IgD-negative memory B cell (primary cell): ENCODE measurements at regions not wholly inside any gene's neighbourhood (a gene's known extent, or its start where the extent isn't known, plus 50 kb on each side); places are given as distances from the start of the nearest gene placed in this dataset.

Source experiments
- H3K27ac Mint-ChIP-seq, 3 donors: one replicate each; pipeline ENCODE4 v1.8.0; 2020 to 2022; ENCODE audit warnings: mild to moderate bottlenecking in 3 of 3, mixed read lengths in 3 of 3, moderate library complexity in 1 of 3
- H3K27me3 Mint-ChIP-seq: one replicate; pipeline ENCODE4 v1.8.0; 2021; ENCODE audit warnings: mixed read lengths
- H3K36me3 Mint-ChIP-seq: one replicate; pipeline ENCODE4 v1.8.0; 2020; ENCODE audit warnings: mild to moderate bottlenecking, mixed read lengths
- H3K4me1 Mint-ChIP-seq, 3 donors: one replicate each; pipeline ENCODE4 v1.8.0; 2020 to 2022; ENCODE audit warnings: mixed read lengths in 3 of 3, mild to moderate bottlenecking in 1 of 3
- H3K4me3 Mint-ChIP-seq, 4 donors: one replicate each; pipeline ENCODE4 v1.8.0; 2020 to 2022; ENCODE audit warnings: mild to moderate bottlenecking in 4 of 4, mixed read lengths in 4 of 4, moderate library complexity in 3 of 4
- H3K9me3 Mint-ChIP-seq, 3 donors: one replicate each; pipeline ENCODE4 v1.8.0; 2020 to 2021; ENCODE audit warnings: mixed read lengths in 3 of 3, mild to moderate bottlenecking in 1 of 3

GRCh38 chr4:121477480-121477879, 96.7 kb upstream of the QRFPR start:
- H3K27ac Mint-ChIP-seq = no peak overlapping the region
- H3K36me3 Mint-ChIP-seq = no peaks in the 10 kb centered on the region
- no peak overlapping the region for H3K4me3 Mint-ChIP-seq
- H3K27me3 Mint-ChIP-seq = peaks cover 2% of the 10 kb centered on the region
- peaks cover 0 to 3% (median 0%) of the 10 kb centered on the region in 3 donors for H3K4me1 Mint-ChIP-seq
- H3K9me3 Mint-ChIP-seq = no peaks in the 10 kb centered on the region

GRCh38 chr4:121477079-121477478, 96.3 kb upstream of the QRFPR start:
- Mint-ChIP-seq H3K4me1 (peaks cover 0 to 3% (median 2%) of the 10 kb centered on the region in 3 donors), H3K9me3 (no peaks in the 10 kb centered on the region), H3K27me3 (peaks cover 2% of the 10 kb centered on the region), H3K36me3 (peaks cover 2% of the 10 kb centered on the region), H3K27ac (no peak overlapping the region), H3K4me3 (no peak overlapping the region)

GRCh38 chr4:121472937-121473721, 92.3 kb upstream of the QRFPR start:
- H3K9me3 Mint-ChIP-seq = peaks cover 0 to 5% (median 2%) of the 10 kb centered on the region in 3 donors
- no peak overlapping the region for H3K27ac Mint-ChIP-seq
- peak overlapping the region in 1 of 4 donors; percentile 0 for H3K4me3 Mint-ChIP-seq
- H3K27me3 Mint-ChIP-seq = no peaks in the 10 kb centered on the region
- H3K4me1 Mint-ChIP-seq = peaks cover 0 to 3% (median 2%) of the 10 kb centered on the region in 3 donors
- peaks cover 2% of the 10 kb centered on the region for H3K36me3 Mint-ChIP-seq

GRCh38 chr4:121464854-121465253, 84.0 kb upstream of the QRFPR start:
- Mint-ChIP-seq H3K36me3 (peaks cover 2% of the 10 kb centered on the region), H3K9me3 (peaks cover 2 to 17% (median 4%) of the 10 kb centered on the region in 3 donors), H3K4me1 (peaks cover 0 to 2% (median 0%) of the 10 kb centered on the region in 3 donors), H3K27ac (no peak overlapping the region), H3K27me3 (peaks cover 3% of the 10 kb centered on the region), H3K4me3 (no peak overlapping the region)

- Mint-ChIP-seq H3K4me3 (no peak overlapping the region), H3K36me3 (peaks cover 2% of the 10 kb centered on the region), H3K9me3 (peaks cover 0 to 12% (median 4%) of the 10 kb centered on the region in 3 donors), H3K27me3 (peaks cover 3% of the 10 kb centered on the region), H3K27ac (no peak overlapping the region), H3K4me1 (peaks cover 0 to 2% (median 0%) of the 10 kb centered on the region in 3 donors)
These were observed 81.9 kb upstream of the QRFPR start for GRCh38 chr4:121462660-121463261.

GRCh38 chr4:121459026-121459425, 78.2 kb upstream of the QRFPR start:
- H3K4me1 Mint-ChIP-seq = peaks cover 0 to 2% (median 0%) of the 10 kb centered on the region in 3 donors
- no peaks in the 10 kb centered on the region for H3K9me3 Mint-ChIP-seq
- no peak overlapping the region for H3K4me3 Mint-ChIP-seq
- no peaks in the 10 kb centered on the region for H3K36me3 Mint-ChIP-seq
- H3K27me3 Mint-ChIP-seq = peaks cover 10% of the 10 kb centered on the region
- H3K27ac Mint-ChIP-seq = no peak overlapping the region

- Mint-ChIP-seq H3K9me3 (no peaks in the 10 kb centered on the region), H3K27ac (no peak overlapping the region), H3K4me3 (no peak overlapping the region), H3K4me1 (no peaks in the 10 kb centered on the region), H3K27me3 (peaks cover 10% of the 10 kb centered on the region), H3K36me3 (no peaks in the 10 kb centered on the region)
These were observed 76.6 kb upstream of the QRFPR start for GRCh38 chr4:121457278-121457875.

GRCh38 chr4:121455285-121455684, 74.5 kb upstream of the QRFPR start:
- H3K27me3 Mint-ChIP-seq = peaks cover 7% of the 10 kb centered on the region
- no peaks in the 10 kb centered on the region for H3K4me1 Mint-ChIP-seq
- no peak overlapping the region for H3K27ac Mint-ChIP-seq
- no peak overlapping the region for H3K4me3 Mint-ChIP-seq
- H3K9me3 Mint-ChIP-seq = no peaks in the 10 kb centered on the region
- H3K36me3 Mint-ChIP-seq = no peaks in the 10 kb centered on the region

- no peak overlapping the region for H3K27ac Mint-ChIP-seq
- no peaks in the 10 kb centered on the region for H3K36me3 Mint-ChIP-seq
- peaks cover 7% of the 10 kb centered on the region for H3K27me3 Mint-ChIP-seq
- no peaks in the 10 kb centered on the region for H3K9me3 Mint-ChIP-seq
- no peak overlapping the region for H3K4me3 Mint-ChIP-seq
- no peaks in the 10 kb centered on the region for H3K4me1 Mint-ChIP-seq
These were observed 73.6 kb upstream of the QRFPR start for GRCh38 chr4:121454251-121454979.

GRCh38 chr4:121451310-121451709, 70.5 kb upstream of the QRFPR start:
- no peak overlapping the region for H3K4me3 Mint-ChIP-seq
- no peaks in the 10 kb centered on the region for H3K36me3 Mint-ChIP-seq
- H3K4me1 Mint-ChIP-seq = no peaks in the 10 kb centered on the region
- peaks cover 5% of the 10 kb centered on the region for H3K27me3 Mint-ChIP-seq
- H3K27ac Mint-ChIP-seq = no peak overlapping the region
- H3K9me3 Mint-ChIP-seq = no peaks in the 10 kb centered on the region

- Mint-ChIP-seq H3K36me3 (no peaks in the 10 kb centered on the region), H3K4me1 (no peaks in the 10 kb centered on the region), H3K4me3 (no peak overlapping the region), H3K27me3 (no peaks in the 10 kb centered on the region), H3K9me3 (no peaks in the 10 kb centered on the region), H3K27ac (no peak overlapping the region)
These were observed 68.6 kb upstream of the QRFPR start for GRCh38 chr4:121449416-121449815.

- H3K27me3 Mint-ChIP-seq = no peaks in the 10 kb centered on the region
- H3K9me3 Mint-ChIP-seq = no peaks in the 10 kb centered on the region
- H3K4me3 Mint-ChIP-seq = no peak overlapping the region
- H3K27ac Mint-ChIP-seq = no peak overlapping the region
- H3K4me1 Mint-ChIP-seq = no peaks in the 10 kb centered on the region
- H3K36me3 Mint-ChIP-seq = no peaks in the 10 kb centered on the region
These were observed 67.4 kb upstream of the QRFPR start for GRCh38 chr4:121448231-121448630.

- Mint-ChIP-seq H3K27me3 (peaks cover 4% of the 10 kb centered on the region), H3K4me3 (no peak overlapping the region), H3K4me1 (no peaks in the 10 kb centered on the region), H3K36me3 (no peaks in the 10 kb centered on the region), H3K27ac (no peak overlapping the region), H3K9me3 (peaks cover 11 to 20% (median 16%) of the 10 kb centered on the region in 3 donors)
These were observed 58.9 kb upstream of the QRFPR start for GRCh38 chr4:121439669-121440068.
